ENCODE measurements at regions not wholly inside any gene's neighbourhood (a gene's known extent, or its start where the extent isn't known, plus 50 kb on each side); places are given as distances from the start of the nearest gene placed in this dataset.

GRCh38 chr1:193418745-193419058 lies 232.3 kb upstream of the B3GALT2 start (continued):
- TF ChIP-seq ELK1 (IDR thresholded peaks at IDR 0.05; ENCODE audit: low read depth, low read length) (no peak), DPF2 (IDR thresholded peaks at IDR 0.05) (no peak)
- TF ChIP-seq, protein P1, sequence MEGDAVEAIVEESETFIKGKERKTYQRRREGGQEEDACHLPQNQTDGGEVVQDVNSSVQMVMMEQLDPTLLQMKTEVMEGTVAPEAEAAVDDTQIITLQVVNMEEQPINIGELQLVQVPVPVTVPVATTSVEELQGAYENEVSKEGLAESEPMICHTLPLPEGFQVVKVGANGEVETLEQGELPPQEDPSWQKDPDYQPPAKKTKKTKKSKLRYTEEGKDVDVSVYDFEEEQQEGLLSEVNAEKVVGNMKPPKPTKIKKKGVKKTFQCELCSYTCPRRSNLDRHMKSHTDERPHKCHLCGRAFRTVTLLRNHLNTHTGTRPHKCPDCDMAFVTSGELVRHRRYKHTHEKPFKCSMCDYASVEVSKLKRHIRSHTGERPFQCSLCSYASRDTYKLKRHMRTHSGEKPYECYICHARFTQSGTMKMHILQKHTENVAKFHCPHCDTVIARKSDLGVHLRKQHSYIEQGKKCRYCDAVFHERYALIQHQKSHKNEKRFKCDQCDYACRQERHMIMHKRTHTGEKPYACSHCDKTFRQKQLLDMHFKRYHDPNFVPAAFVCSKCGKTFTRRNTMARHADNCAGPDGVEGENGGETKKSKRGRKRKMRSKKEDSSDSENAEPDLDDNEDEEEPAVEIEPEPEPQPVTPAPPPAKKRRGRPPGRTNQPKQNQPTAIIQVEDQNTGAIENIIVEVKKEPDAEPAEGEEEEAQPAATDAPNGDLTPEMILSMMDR (IDR thresholded peaks at IDR 0.05 in 2 of 3, conservative IDR thresholded peaks at IDR 0.05 in 1 of 3; ENCODE audit: control insufficient read depth in 2 of 3, extremely low read depth in 1 of 3, insufficient read depth in 1 of 3, low read depth in 3 of 3, low read length in 3 of 3), result no peak

- no peak overlapping the region for H2AFZ ChIP-seq (ENCODE audit: control insufficient read depth, low read depth, low read length)
- no peaks in the 10 kb centered on the region for H3K4me1 ChIP-seq (ENCODE audit: control insufficient read depth, insufficient read depth, low read length)
- DNase-seq (ENCODE audit: low read depth, low spot score) (no peak), FAIRE-seq (no peak), ATAC-seq (peak; percentile 77)
- H3K27ac ChIP-seq (ENCODE audit: control insufficient read depth, insufficient read depth), result no peak overlapping the region
- intact Hi-C loops (cut with micrococcal nuclease; ENCODE audit: unreplicated experiment) (no loop called here), in situ Hi-C loops (cut with MboI) (no loop called here)
- H3K27me3 ChIP-seq (replicated peaks in 1 of 2; ENCODE audit: control insufficient read depth in 2 of 2, insufficient read depth in 2 of 2, low read length in 1 of 2), result no peaks in the 10 kb centered on the region; a peak in 1 of 4 replicates
- WGBS (ENCODE audit: insufficient coverage, insufficient replicate concordance, low lambda C conversion rate, missing lambda C conversion rate), result 25% methylated on average over 4 of the region's 4 CpGs
- ChIA-PET POLR2A (no interaction called here), CTCF (no interaction called here), SMC1A (ENCODE audit: uncharacterized antibody, unreplicated experiment) (interaction anchor here (0.6 to 1.2 kb wide), 2 partner anchors 59 to 717 kb away, joined by 3 read pairs; no protein-coding TSS in a partner anchor), RAD21 (ENCODE audit: unreplicated experiment) (interaction anchor here (0.6 kb wide), 1 partner anchor 810 kb away, joined by 3 read pairs; no protein-coding TSS in a partner anchor)
- no peak overlapping the region for H3K9ac ChIP-seq (ENCODE audit: control insufficient read depth, insufficient read depth, low read length)
- H4K20me1 ChIP-seq (ENCODE audit: control insufficient read depth, insufficient read depth), result no peaks in the 10 kb centered on the region
- BruUV-seq (replicated peaks), result no TSS peak
- no peaks in the 10 kb centered on the region for H3K36me3 ChIP-seq (ENCODE audit: control insufficient read depth in 2 of 2, insufficient read depth in 2 of 2, low read length in 1 of 2)
- no peak overlapping the region for H3K4me3 ChIP-seq
- no peaks in the 10 kb centered on the region for H3K79me2 ChIP-seq (ENCODE audit: control insufficient read depth, insufficient read depth, low read length)
- H3K9me3 ChIP-seq (replicated peaks; ENCODE audit: control insufficient read depth, insufficient read depth, low read length), result no peaks in the 10 kb centered on the region
- no peak overlapping the region; the same call in 1 of the 2 replicates for H3K4me2 ChIP-seq (ENCODE audit: control insufficient read depth, insufficient read depth)
- TF ChIP-seq MAX (IDR thresholded peaks at IDR 0.05; ENCODE audit: low read depth, low read length), result no peak
- no peak for TF ChIP-seq PRDM15 (CRISPR knock-in tag; IDR thresholded peaks at IDR 0.05)
- TF ChIP-seq USF2 (IDR thresholded peaks at IDR 0.05; ENCODE audit: borderline replicate concordance, low read depth, low read length), result no peak
- no peak for TF ChIP-seq PAX5 (IDR thresholded peaks at IDR 0.05; ENCODE audit: borderline replicate concordance, low read depth, low read length)
- TF ChIP-seq TARDBP (IDR thresholded peaks at IDR 0.05; ENCODE audit: borderline replicate concordance), result no peak
- TF ChIP-seq STAT3 (IDR thresholded peaks at IDR 0.05; ENCODE audit: low read depth, low read length), result no peak
- TF ChIP-seq ESRRA (IDR thresholded peaks at IDR 0.05; ENCODE audit: low read length), result no peak
- TF ChIP-seq CBX3 (IDR thresholded peaks at IDR 0.05; ENCODE audit: borderline replicate concordance, low read depth), result no peak
- no peak for TF ChIP-seq MEF2B (IDR thresholded peaks at IDR 0.05; ENCODE audit: partially characterized antibody, poor library complexity, severe bottlenecking)
- TF ChIP-seq CBX5 (IDR thresholded peaks at IDR 0.05; ENCODE audit: low read depth), result no peak
- no peak for TF ChIP-seq HDAC2 (IDR thresholded peaks at IDR 0.05)
- TF ChIP-seq ZSCAN29 (IDR thresholded peaks at IDR 0.05), result no peak
These were observed 231.7 kb upstream of the B3GALT2 start for GRCh38 chr1:193417945-193418744.
